ENCODE measurements at regions not wholly inside any gene's neighbourhood (a gene's known extent, or its start where the extent isn't known, plus 50 kb on each side); places are given as distances from the start of the nearest gene placed in this dataset.

DNA sequence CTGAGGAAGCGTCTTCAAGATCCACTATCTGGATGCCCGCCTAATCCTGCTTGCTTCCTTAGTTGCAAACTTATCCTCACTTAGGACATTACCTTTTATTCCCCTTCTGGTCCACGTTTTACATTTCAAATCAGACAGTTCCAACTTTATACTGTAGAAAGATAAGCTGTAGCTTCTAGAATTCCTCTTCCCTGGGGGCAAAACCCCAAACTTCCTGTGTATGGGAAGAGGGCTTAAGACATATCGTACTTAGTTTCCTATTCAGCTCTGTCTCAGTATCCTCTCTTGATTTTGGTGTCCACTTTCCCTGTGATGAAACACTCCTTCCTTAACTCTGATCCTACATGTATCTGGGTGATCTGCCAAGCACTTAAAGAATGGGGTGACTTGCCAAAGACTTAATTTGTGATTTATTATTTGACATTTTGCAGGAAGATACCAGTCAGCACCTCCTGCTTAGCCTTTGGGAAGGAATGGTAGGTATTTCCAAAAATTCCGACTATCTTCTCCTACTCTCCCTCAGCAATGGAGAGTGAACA, 245.2 kb downstream of the CDCA7 start:
- FAIRE-seq (no peak), DNase-seq (ENCODE audit: low read depth) (no peak)
- Histone ChIP-seq H3K36me3 (ENCODE audit: control insufficient read depth, insufficient read depth, low read length) (no peaks in the 10 kb centered on the region), H3K4me3 (ENCODE audit: low read depth, low read length) (no peak overlapping the region), H3K27me3 (ENCODE audit: control insufficient read depth, insufficient read depth, low read length) (no peaks in the 10 kb centered on the region)
- TF ChIP-seq, protein P1, sequence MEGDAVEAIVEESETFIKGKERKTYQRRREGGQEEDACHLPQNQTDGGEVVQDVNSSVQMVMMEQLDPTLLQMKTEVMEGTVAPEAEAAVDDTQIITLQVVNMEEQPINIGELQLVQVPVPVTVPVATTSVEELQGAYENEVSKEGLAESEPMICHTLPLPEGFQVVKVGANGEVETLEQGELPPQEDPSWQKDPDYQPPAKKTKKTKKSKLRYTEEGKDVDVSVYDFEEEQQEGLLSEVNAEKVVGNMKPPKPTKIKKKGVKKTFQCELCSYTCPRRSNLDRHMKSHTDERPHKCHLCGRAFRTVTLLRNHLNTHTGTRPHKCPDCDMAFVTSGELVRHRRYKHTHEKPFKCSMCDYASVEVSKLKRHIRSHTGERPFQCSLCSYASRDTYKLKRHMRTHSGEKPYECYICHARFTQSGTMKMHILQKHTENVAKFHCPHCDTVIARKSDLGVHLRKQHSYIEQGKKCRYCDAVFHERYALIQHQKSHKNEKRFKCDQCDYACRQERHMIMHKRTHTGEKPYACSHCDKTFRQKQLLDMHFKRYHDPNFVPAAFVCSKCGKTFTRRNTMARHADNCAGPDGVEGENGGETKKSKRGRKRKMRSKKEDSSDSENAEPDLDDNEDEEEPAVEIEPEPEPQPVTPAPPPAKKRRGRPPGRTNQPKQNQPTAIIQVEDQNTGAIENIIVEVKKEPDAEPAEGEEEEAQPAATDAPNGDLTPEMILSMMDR (IDR thresholded peaks at IDR 0.05; ENCODE audit: insufficient read depth, low read length, severe bottlenecking) = no peak

DNA sequence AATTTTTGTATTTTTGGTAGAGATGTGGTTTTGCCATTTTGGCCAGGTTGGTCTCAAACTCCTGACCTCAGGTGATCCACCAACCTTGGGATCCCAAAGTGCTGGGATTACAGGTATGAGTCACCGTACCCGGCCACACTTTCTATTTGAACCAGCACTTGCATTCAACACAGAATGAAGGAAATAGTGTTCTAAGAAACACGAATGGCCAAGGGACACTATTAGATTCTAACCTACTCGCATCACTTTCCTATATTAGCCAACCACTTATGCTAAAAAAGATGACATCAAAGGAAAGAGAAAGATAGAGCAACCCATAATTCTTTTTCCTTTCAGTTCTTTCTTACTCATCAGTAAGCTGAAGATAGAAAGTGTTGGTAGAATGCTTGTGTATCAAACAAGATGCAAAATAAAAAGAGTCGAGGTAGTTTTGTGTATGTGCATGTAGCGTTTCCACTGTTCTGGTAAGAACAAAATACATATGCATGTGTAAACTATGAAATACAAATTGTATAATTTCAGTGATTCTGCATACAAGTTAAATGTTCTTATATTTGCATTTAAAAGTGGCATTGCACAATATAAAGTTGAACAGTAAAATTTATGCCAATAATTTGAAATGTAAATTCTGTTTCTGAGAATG, 247.6 kb downstream of the CDCA7 start:
- TF ChIP-seq, protein P1 (IDR thresholded peaks at IDR 0.05; ENCODE audit: insufficient read depth, low read length, severe bottlenecking) = no peak
- DNase-seq (ENCODE audit: low read depth) (no peak), FAIRE-seq (no peak)
- no peaks in the 10 kb centered on the region for H3K36me3 ChIP-seq (ENCODE audit: control insufficient read depth, insufficient read depth, low read length)
- no peaks in the 10 kb centered on the region for H3K27me3 ChIP-seq (ENCODE audit: control insufficient read depth, insufficient read depth, low read length)
- no peak overlapping the region for H3K4me3 ChIP-seq (ENCODE audit: low read depth, low read length)

DNA sequence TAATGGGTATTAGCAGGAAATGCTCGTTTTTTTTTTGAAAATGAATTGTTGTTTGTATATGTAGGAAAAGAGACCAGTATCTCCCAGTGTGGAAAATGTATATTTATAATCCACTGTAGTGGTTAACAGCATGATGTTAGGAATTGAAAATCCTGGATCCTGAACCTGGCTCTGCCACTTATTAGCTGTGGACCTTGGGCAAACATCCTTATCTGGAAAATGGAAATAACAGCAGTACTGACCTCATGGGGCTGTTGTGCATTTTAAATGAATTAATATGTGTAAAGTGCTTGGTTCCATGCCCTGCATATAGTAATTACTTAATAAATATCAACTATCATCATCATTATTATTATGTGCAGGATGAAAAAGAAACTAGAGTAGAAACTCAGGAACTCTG, 251.3 kb downstream of the CDCA7 start:
- DNase-seq (ENCODE audit: low read depth) (no peak), FAIRE-seq (no peak)
- Histone ChIP-seq H3K27me3 (ENCODE audit: control insufficient read depth, insufficient read depth, low read length) (no peaks in the 10 kb centered on the region), H3K36me3 (ENCODE audit: control insufficient read depth, insufficient read depth, low read length) (no peaks in the 10 kb centered on the region), H3K4me3 (ENCODE audit: low read depth, low read length) (no peak overlapping the region)
- TF ChIP-seq, protein P1 (IDR thresholded peaks at IDR 0.05; ENCODE audit: insufficient read depth, low read length, severe bottlenecking) = no peak

DNA sequence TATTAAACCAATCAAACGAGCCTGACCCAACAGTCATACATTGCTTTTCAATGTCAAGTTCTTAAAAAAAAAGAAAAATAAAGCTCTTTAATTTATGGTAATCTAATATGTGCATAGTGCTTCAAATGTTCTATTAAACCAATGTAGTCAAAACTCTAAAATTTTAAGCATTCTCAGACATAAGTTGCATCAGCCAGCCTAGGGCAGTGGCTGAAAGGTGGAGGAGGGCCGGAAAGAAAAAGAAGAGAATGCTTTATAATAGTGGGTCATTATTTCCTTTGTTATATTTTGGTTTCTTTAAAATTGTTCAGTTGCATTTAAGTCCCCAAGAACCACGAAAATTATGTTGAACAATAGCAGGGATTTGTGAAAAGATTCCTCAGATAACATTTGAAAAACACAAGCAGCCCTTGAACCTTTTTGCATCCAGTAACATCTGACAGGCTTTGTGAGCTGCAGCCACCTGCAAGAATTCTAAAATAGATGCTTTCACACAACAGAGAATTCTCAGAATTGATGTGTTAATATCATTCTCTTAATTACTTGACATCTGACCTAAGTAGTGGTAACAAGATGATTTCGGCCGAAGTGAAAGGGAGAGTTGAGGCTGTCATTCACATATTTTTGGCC, 252.1 kb downstream of the CDCA7 start:
- FAIRE-seq = no peak
- Histone ChIP-seq H3K27me3 (ENCODE audit: control insufficient read depth, insufficient read depth, low read length) (no peaks in the 10 kb centered on the region), H3K4me3 (ENCODE audit: low read depth, low read length) (no peak overlapping the region), H3K36me3 (ENCODE audit: control insufficient read depth, insufficient read depth, low read length) (no peaks in the 10 kb centered on the region)
- TF ChIP-seq, protein P1 (IDR thresholded peaks at IDR 0.05; ENCODE audit: insufficient read depth, low read length, severe bottlenecking) = no peak
- DNase-seq (ENCODE audit: low read depth) = no peak

DNA sequence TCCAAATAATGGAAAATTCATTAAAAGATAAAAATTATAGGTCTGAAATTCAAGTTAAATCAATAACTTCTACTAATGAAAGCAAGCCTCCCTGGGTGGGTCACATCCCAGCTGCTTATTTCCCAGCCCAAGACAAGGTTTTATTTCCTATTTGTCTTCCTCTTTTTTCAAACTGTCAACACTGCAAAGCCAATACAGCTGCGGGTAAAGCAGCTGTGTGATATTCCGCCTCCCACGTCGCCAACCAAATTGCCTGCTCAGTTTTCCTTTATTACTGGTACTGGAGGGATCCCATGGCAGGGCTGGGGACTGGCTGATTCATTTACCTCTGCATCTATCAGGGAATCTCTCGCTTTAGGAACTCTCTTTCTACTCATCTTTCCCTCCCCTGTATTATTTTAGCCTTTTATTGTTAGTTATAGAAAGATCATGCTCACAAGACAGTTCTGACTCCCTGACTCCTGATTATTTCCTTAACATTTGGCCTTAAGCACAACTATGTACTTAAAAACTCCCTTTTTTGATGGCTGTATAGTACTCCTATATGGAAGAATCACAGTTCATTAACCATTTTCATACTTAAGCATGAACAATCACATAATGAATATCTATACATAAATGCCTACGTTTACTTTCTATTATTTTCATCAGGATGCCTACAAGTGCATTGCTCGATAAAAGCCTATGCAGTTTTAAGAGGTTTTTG, 253.1 kb downstream of the CDCA7 start:
- Histone ChIP-seq H3K4me3 (ENCODE audit: low read depth, low read length) (no peak overlapping the region), H3K27me3 (ENCODE audit: control insufficient read depth, insufficient read depth, low read length) (no peaks in the 10 kb centered on the region), H3K36me3 (ENCODE audit: control insufficient read depth, insufficient read depth, low read length) (no peaks in the 10 kb centered on the region)
- DNase-seq (ENCODE audit: low read depth) = no peak
- no peak for FAIRE-seq
- TF ChIP-seq, protein P1 (IDR thresholded peaks at IDR 0.05; ENCODE audit: insufficient read depth, low read length, severe bottlenecking) = no peak

Data from bronchial epithelial cell (primary cell).